Fibroblast of peridontal ligament (primary cell): ENCODE measurements at regions not wholly inside any gene's neighbourhood (a gene's known extent, or its start where the extent isn't known, plus 50 kb on each side); places are given as distances from the start of the nearest gene placed in this dataset.

ENCODE experiments used
- DNase-seq: peaks from one replicate; pipeline ENCODE4 v3.0.0-alpha.2; 2010; ENCODE audit errors: extremely low read depth

DNA sequence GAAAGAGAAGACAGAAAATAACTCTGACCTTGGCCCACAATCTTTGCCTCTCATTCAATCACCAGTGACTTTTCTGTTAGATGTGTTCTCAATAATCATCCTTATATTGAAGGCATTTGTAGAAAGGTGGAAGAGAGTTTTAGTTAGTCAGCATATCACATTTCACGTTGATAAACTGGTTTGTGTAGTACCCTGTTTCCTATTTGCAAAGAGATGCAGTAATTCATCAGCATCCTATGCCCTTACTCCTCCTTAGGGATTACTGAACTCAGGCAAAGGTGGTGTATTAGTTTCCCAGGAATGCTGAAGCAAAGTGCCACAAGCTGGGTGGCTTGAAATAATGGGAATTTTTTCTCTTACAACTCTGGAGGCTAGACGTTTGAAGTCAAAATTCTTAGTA lies 145.0 kb downstream of the SPP2 start:
- DNase-seq: no peak

DNA sequence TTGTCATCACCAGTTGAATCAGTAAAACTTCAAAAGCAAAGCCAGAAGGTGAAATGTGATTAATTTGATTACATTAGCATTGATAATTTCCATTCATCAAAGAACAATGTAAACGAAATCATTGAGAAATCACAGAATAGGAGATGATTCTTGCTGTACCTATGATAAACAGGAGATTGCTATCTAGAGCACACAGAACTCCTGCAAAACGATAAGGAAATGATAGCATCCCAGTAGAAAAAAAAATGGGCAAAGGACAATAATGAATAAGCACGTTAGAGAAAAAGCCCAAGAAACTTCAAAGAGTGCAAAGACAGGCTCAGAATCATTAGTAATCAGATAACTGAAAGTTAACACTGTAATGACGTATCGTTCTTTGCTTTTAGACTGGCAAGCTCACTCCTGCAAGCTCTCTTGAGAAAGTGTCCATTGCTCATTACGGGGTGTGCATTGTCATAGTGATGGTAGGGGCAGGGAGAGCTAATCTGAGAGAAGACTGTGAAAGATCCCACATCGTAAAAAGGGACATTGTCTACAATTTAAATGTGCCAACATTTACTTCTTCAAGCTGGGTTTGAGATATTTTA lies 143.6 kb downstream of the SPP2 start:
- no peak for DNase-seq

DNA sequence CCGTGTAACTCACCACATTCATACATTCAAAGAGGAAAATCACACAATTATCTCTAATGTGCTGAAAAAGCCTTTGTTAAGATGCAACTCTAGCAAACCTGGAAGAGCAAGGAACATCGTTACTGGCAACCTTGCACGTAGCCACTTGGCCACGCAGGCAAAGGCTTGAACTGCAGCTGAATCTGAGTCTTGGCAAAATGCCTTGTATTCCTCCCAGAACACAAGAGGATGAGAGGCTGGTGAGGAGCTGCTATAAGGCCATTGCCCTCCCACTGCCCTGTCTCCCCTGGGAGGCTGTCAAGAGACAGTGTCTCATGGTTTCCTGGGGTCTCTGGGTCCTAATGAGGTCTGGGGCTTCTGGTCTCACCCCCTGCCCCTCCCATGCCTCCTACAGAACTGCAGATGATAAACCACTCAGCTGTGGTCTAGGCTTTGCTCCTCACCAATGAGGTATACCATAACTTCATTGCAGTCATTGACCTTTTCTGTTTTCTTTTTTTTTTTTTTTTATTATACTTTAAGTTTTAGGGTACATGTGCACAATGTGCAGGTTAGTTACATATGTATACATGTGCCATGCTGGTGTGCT lies 141.4 kb downstream of the SPP2 start:
- DNase-seq: peak; percentile 27

DNA sequence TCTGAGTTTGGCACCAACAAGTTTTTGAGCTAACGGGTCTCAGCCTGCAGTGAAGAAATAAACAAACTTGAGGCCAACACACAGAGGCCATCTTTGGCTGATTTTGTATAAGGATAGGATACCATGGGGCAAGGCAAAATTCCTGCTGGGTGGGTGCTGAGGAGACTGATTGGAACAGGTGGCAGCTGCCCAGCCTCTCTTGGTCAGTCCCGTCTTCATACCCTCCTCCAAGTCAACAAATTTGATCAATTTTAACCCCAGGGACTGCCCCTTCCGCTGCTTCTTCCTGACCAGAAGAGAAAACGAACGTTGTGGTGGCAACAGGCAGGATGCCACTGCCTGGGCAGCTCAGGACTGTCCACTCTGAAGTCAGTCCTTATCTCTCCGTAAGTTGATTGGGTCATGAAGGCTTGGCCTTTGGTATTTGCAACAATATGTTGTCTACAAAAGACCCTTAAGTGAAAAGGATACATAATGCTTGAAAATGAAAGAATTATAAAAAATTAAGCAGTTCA lies 139.3 kb downstream of the SPP2 start:
- no peak for DNase-seq

DNA sequence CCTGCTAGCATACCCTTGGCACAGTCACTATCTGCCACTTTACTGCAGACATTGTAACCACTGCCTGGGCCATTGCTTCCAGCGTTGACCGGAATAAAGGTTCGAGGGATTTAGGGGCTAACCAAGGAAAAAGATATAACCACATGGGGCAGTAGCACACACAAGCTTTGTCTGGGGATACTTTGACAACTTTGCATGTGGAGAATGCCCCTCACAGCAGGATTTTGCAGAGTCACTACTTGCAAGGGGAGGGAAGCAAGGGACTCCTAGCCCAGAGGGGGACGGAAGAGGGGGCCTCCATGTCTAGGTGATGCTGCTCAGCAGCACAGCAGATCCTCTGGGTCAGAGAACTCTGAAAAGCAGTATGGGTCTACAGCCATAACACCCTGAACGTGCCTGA lies 138.7 kb downstream of the SPP2 start:
- DNase-seq: no peak

DNA sequence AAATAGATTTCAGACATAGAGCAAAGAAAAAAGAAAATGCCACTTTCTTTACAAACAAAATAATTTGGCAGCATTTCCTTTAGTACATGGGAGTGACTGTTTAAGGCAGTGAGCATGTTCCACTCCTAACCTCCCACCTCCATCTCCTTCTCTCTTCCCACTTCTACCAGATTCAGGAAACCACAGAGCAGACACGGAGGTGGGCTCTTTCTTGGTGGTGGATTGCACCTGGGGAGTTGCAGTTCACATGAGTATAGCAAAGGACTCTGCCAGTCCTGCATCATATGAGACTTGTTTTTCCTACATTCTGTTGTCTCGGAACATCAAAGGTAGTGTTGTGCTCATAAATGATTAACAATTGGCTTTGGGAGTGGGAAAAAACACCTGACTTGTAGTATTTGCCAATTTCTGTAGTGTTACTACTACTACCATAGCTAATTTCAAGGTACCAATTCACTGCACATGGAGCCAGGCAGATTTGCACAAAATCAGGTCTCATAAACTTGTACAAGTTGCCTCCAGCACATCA lies 137.2 kb downstream of the SPP2 start:
- no peak for DNase-seq

DNA sequence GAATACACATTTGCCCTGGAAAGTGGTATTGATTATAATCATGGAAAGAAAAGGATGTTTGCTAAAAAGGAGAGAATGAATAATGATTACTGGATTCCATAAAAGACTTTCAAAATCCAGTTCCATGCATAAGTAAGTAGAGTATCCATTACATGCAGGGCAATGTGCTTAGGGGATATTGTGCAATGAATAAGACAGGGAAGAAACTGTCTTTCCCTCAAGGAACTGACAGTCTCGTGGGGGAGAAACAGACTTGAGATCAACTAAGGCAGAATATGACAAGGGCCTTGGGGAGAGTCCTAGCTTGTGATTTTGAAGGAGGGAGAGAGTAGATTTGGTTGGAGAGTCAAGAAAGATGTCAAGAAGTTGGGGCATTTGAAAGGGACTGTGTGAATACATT lies 130.6 kb downstream of the SPP2 start:
- DNase-seq: no peak

DNA sequence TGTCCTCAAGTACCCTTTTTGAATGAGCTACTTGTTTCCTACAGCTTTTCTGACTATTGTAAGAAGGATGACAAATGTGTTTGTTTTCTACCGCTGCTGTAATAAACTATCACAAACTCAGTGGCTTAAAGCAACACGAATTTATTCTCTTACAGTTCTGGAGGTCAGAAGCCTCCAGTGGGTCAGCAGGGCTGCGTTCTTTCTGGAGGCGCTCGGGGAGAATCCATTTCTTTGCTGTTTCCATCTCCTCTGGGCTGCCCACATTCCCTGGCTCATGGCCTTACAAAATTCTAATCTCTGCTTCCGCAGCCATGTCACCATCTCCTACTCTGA lies 128.5 kb downstream of the SPP2 start:
- no peak for DNase-seq

DNA sequence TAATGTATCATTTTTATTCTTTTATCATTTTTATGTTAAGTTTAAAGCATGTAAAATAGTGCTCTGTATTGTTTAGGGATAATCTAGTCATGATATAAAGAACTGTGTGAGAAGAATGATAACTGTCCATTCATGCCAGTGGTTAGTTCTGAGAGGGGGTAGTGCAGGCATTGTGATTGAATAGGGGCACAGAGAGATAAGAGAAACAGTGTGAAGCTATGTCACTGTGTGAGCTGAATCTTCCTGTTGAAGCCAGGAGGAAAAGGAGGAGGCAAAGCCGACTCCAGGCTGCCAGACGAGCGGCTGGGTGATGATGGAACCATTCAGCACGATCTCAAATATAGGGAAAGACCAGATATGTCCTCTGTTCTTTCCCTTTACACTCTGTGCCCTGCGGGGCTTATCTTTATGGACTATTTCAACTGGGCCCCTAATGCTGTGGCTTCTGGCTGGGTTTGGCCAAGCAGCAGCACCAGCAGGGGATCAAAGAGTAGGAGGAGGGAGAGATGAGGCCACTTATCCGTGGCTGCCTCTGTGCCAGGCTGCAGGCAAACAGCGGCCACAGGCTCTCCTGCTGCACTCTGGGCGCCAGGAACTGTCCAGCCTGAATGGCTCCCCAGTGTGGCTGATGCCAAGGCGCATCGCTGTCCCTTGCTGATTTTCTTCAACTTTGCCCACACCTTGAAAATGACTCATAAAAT lies 128.0 kb downstream of the SPP2 start:
- DNase-seq: no peak

DNA sequence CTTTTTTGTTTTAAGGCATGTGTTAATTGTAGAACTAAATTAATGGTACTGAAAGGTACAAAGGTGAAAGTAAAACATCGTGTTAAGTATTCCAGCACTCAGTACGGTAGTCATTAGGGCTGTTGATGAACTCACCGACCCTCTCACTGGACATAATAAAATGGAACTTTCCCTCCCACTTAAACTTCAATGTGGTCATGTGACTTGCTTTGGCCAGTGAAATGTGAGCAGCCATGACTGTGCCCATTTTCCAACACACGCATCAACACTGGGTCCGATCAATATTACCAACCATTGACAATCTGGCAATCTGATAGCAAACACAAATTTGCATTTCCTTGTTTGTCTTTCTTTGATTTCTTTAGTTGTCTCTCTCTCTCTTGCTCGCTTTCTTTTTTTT lies 125.1 kb downstream of the SPP2 start:
- no peak for DNase-seq

DNA sequence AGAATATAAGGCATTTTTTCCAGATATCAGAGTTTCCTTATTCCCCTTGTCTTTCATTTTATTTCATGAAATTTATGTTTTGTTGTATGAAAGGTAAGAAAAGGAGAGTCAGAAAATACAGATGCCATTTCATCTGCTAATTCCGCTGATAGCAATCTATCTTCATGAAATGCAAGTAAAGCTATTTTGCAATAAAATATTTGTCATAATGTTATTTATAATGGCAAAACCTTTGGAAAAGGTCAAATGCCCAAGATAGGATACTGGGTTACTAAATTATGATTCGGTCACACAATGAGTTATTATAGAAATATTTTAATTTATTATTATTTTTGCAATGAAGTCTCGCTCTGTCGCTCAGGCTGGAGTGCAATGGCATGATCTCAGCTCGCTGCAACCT lies 124.2 kb downstream of the SPP2 start:
- no peak for DNase-seq

DNA sequence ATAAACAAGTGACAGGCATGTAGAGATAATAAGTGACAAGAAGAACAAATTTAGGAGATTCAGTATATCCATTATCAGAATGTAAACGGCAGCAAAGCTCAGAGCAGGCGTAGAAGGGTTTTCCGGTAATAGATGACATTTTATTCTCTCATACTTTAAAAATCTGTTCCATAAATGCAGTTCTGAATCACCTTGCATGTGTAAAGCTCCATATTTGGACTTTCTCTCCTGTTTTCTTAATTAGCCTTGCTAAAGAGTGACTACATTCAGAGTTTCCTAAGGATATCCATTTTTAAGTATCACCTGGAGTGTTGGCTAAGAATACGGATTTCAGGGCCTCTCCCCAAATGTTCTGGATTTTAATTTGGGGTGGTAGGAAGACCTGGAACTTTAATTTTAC lies 122.0 kb downstream of the SPP2 start:
- no peak for DNase-seq

DNA sequence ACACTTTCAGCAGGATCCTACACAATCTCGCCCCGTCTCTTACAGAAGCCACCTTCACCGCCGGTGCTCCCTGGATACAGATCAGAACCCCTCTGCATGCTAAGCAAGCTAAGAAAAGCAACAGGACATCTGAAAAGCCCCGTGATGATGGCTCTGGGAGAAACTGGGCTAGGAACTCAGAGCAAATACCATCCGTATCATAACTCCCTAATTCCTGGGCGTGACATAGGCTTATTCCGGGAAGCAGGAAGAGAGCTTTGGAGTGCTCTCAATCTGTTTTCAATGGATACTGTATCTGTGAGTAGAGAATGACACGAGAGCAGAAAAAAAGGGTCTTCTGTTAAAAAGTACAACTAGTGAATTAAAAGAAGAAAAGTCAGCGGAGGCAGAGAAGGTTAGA lies 121.6 kb downstream of the SPP2 start:
- no peak for DNase-seq

DNA sequence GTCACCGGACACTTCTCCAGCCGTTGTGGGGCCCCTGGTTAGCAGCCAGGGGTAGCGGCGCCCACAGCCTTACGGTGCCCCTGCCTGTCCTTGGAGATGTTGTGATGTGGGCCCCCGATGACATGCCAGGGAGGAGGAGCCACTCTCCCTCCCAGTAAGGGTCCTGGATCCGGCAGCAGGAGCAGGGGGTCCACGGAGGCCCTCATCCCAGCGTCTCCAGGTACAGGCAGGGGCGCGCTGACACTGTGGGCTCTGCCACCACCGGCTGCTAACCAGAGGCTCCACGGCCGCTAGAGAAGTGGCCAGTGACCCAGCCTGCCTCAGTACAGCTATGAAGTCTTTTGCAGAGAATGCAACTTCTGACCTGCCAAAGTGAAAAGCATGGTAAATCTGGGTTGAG lies 121.2 kb downstream of the SPP2 start:
- no peak for DNase-seq

DNA sequence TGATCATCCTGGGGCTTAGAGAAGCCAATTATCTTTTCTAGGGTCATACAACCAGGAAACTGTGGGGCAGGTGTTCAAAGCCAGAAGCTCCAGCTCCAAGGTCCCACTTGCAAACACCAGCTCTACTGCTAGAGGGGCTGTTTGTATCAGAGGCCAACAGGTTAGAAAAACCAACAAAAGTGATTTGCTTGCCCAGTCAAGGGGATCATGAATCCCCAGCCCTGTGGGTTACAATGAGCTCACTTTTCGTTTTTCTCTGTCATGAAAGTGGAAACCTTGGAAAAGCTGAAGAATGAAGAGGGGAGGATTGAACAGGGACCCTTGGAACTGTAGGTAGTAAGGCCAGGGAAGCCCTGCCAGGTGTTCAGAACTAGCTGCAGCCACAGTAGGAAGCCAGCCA lies 119.2 kb downstream of the SPP2 start:
- no peak for DNase-seq

DNA sequence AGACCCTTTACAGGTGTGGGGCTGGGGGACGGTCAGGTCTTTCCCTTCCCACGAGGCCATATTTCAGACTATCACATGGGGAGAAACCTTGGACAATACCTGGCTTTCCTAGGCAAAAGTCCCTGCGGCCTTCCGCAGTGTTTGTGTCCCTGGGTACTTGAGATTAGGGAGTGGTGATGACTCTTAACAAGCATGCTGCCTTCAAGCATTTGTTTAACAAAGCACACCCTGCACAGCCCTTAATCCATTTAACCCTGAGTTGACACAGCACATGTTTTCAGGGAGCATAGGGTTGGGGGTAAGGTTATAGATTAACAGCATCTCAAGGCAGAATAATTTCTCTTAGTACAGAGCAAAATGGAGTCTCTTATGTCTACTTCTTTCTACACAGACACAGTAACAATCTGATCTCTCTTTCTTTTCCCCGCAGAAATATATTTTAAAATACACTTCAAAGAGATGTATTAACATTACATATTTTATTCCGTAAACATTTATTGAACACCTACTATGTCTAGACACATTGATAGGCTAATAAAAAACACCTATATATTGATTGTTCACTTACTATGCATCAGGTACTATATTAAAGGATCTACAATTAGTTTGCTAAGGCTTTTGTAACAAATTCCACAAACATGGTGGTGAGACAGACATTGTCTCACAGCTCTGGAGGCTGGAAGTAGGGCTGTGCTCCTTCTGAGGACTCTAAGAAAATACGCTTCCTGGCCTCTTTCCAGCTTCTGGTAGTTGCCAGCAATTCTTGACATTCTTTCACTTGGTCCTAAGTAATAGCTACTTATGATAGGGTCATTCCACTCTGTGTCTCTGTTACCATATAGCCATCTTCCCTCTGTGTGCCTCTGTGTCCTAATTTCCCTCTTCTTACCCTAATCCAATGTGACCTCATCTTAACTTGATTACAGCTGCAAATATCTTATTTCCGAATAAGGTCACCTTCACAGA lies 118.4 kb downstream of the SPP2 start:
- DNase-seq: peak; percentile 77

DNA sequence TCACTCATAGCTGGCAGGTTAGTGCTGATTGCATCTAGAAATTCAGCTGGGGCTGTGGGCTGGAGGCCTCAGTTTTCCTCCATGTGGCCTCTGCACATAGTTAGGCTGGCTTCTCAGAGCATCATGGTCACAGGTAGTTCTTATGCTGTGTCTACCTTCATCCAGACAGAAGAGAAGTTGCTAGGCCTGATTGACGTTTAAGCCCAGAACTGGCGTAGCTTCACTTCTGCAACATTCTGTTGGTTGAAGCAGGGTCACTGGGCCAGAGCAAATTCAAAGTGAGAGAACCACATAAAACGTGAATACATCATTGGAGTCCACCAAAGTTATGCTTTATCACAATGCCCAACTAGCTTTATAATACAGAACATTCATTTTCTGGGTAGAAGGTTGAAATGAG lies 116.0 kb downstream of the SPP2 start:
- no peak for DNase-seq

DNA sequence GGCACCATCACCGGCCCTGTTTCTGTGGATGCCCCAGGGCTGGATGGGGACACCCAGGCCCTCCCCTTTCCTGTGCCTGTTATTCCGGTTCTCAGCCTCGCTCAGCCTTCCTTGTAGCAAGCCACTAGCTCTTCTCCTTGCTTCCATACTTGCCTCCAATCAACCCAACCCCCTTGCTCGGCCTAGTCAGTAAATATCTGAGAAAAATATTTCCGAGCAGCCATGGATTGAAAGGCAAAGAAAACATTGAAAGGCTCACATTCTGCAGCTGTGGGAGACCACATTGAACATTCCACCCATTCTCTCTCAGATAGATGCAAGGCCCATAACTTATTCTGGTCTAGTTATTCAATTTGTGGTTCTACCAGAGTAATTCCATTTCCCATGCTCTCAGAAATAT lies 114.9 kb downstream of the SPP2 start:
- DNase-seq: peak; percentile 89

DNA sequence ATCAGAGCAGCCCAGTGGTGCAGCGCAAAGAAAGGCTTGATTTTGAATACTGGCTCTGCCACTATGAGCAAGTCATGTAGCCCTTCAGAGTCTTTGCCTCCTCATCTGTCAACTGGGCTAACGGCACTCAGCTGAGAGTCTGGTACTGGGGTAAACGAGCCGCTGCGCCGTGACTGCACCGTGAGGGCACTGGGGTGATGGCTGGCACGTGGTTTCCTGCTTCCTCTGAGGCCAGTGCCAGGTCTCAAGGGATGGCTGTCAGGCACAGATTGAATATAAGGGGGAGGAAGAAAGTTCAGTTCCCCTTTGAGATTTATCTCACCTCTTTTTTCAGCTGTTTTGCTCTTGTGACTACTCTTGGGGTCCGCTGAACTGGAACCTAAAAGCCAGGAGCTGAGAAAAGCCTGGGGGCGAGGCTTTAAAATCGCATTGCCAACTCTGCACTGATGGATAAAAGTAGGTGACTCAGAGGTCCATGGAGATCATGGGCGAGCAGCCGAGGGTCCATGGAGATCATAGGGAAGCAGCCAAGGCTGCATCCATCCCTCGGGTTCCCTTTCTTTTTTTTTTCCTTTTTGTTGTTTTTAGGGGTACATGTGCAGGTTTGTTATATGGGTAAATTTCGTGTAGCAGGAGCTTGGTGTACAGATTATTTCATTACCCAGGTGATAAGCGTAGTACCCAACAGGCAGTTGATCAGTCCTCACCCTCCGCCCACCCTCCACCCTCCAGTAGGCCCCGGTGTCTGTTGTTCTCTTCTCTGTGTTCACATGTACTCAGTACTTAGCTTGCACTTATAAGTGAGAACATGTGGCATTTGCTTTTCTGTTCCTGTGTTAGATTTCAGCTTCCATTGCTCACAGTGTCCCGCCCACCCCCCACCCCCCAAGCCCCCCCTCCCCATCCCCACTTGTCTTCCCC lies 114.3 kb downstream of the SPP2 start:
- DNase-seq: no peak

DNA sequence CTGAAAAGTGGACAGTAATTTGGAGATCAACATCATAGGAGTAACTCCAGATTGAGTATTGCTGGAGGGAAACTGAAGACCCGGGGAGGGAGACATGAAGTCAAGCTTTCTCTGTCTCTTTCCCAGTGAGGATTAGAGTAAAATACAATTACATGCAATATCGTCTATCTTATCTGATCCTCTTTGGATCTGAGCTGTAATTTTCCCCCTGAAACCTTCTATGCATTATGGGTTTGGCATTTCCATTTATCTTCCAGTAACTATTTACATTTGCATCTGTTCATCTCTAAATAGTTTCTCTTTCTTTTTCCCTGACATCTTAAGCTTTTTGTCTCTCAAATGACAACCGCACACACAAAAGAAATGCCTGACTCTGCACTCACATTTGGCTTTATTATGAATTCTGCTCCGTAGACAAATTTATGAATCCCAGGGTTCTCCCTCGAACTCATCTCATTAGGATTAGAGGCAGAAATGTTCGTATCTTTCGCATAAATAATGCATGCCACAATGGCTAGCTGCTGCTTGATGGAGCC lies 113.1 kb downstream of the SPP2 start:
- no peak for DNase-seq

DNA sequence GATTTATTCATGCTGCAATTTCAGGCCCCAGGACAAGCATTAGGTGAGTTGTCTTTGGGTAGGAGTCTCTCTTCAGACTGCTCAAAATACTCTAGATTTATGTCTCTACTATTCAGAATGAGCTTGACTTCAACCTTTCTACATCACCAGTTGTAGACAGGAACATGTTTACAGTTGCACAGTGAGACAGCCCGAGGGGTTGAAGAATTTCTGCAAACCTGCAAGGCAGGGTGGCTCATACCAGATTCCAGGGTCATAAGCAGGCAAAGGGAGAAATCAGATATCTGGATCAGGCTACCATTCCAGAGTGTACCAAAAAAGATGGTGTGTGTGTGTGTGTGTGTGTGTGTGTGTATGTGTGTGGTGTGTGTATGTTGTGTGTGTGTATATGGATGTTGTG lies 112.4 kb downstream of the SPP2 start:
- no peak for DNase-seq
